ENCODE measurements at regions not wholly inside any gene's neighbourhood (a gene's known extent, or its start where the extent isn't known, plus 50 kb on each side); places are given as distances from the start of the nearest gene placed in this dataset.

DNA sequence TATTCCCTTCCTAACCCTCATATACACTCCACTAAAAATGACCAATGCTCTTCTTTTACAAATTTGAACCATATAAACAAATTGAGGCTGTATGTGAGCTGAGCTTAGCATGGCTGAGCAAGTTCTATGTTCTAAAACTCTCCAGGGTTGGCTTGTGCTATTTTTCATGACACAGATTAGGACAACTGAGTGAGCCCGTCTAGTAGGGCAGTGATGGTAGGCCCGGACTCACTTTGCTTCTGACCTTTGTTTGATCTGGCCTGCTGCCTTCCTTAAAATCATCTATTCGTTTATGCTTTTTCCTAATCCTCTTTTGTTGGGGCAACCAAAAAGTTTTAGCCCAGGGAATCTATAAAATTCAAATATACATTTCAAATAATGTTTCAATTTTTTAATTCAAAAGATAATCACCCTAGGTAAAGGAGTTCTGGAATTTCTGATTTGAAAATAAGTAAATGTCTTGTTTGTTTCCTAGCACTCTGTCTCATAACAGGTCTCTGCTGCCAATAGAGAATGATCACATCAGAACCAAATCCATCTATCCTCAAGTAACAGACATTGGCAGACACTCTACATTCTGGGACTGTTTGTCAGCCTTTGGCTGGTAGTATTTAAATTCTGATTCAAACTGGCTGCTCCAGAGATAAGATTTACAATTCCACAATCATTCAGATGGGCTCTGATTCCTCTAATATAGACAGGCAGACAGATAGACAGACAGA, 217.0 kb upstream of the TARS1 start:
- H3K27me3 Mint-ChIP-seq, result no peaks in the 10 kb centered on the region
- Histone ChIP-seq H3K27me3 (ENCODE audit: control insufficient read depth in 1 of 2, insufficient read depth in 2 of 2, low read length in 2 of 2) (no peaks in the 10 kb centered on the region), H3K27ac (ENCODE audit: low read depth in 1 of 2, low read length in 2 of 2) (no peak overlapping the region), H3K36me3 (ENCODE audit: insufficient read depth, low read length) (no peaks in the 10 kb centered on the region), H3K4me3 (ENCODE audit: low read length) (no peak overlapping the region), H3K4me1 (ENCODE audit: insufficient read depth, low read length) (no peaks in the 10 kb centered on the region), H3K9me3 (ENCODE audit: control insufficient read depth in 1 of 2, insufficient read depth in 1 of 2, low read length in 2 of 2) (no peaks in the 10 kb centered on the region)
- intact Hi-C loops (cut with DNase I, micrococcal nuclease), result no loop called here
- ChIA-PET CTCF (no interaction called here), POLR2A (no interaction called here)
- no peaks in the 10 kb centered on the region for H3K36me3 Mint-ChIP-seq (ENCODE audit: low read depth)
- H3K4me1 Mint-ChIP-seq (ENCODE audit: low read depth), result no peaks in the 10 kb centered on the region
- TF ChIP-seq, protein P1, sequence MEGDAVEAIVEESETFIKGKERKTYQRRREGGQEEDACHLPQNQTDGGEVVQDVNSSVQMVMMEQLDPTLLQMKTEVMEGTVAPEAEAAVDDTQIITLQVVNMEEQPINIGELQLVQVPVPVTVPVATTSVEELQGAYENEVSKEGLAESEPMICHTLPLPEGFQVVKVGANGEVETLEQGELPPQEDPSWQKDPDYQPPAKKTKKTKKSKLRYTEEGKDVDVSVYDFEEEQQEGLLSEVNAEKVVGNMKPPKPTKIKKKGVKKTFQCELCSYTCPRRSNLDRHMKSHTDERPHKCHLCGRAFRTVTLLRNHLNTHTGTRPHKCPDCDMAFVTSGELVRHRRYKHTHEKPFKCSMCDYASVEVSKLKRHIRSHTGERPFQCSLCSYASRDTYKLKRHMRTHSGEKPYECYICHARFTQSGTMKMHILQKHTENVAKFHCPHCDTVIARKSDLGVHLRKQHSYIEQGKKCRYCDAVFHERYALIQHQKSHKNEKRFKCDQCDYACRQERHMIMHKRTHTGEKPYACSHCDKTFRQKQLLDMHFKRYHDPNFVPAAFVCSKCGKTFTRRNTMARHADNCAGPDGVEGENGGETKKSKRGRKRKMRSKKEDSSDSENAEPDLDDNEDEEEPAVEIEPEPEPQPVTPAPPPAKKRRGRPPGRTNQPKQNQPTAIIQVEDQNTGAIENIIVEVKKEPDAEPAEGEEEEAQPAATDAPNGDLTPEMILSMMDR (IDR thresholded peaks at IDR 0.05), result no peak
- DNase-seq, result no peak
- no peak for ATAC-seq (ENCODE audit: poor library complexity)
- H3K4me3 Mint-ChIP-seq, result no peak overlapping the region
- H3K27ac Mint-ChIP-seq, result no peak overlapping the region
- H3K9me3 Mint-ChIP-seq, result peaks cover 4% of the 10 kb centered on the region

DNA sequence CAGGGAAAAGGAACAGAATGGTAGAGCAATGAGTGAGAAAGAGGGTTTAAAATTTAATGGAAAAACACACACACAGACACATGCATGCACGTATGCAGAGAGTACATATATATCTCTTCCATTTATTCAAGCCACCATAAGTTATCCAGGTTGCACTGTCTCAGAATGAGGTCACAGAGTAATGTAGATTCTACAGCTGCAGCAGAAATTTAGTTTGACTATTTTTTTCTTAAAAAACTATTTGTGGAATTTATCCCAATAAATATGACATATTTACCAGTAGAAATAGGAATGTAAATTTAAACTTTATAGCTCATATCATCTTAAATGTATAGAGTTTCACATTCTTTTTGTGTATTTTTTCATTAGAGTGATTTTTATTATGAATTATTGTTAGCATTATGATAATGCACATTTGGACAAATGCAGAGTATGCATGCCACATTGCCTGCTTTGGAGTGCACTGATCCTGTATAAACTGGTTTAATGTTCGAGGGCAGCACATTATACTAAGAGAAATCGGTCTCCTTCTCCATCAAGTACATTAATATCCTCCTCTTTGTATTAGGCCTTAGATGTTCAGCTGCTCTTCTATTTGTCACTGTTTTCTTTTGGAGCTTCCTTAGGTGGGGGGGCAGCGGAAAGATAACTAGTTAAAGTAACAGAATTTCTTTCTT, 216.3 kb upstream of the TARS1 start:
- H3K27me3 Mint-ChIP-seq, result no peaks in the 10 kb centered on the region
- H3K4me1 Mint-ChIP-seq (ENCODE audit: low read depth), result no peaks in the 10 kb centered on the region
- no peak overlapping the region for H3K27ac ChIP-seq (ENCODE audit: low read depth in 1 of 2, low read length in 2 of 2)
- no peak for ATAC-seq (ENCODE audit: poor library complexity)
- no peak overlapping the region for H3K4me3 Mint-ChIP-seq
- H3K4me3 ChIP-seq (ENCODE audit: low read length), result no peak overlapping the region
- TF ChIP-seq, protein P1 (IDR thresholded peaks at IDR 0.05), result no peak
- ChIA-PET CTCF (no interaction called here), POLR2A (no interaction called here)
- H3K9me3 ChIP-seq (ENCODE audit: control insufficient read depth in 1 of 2, insufficient read depth in 1 of 2, low read length in 2 of 2), result no peaks in the 10 kb centered on the region
- H3K27ac Mint-ChIP-seq, result no peak overlapping the region
- H3K36me3 Mint-ChIP-seq (ENCODE audit: low read depth), result no peaks in the 10 kb centered on the region
- H3K36me3 ChIP-seq (ENCODE audit: insufficient read depth, low read length), result no peaks in the 10 kb centered on the region
- no peaks in the 10 kb centered on the region for H3K4me1 ChIP-seq (ENCODE audit: insufficient read depth, low read length)
- no peaks in the 10 kb centered on the region for H3K27me3 ChIP-seq (ENCODE audit: control insufficient read depth in 1 of 2, insufficient read depth in 2 of 2, low read length in 2 of 2)
- peaks cover 4% of the 10 kb centered on the region for H3K9me3 Mint-ChIP-seq
- intact Hi-C loops (cut with DNase I, micrococcal nuclease), result no loop called here
- no peak for DNase-seq

DNA sequence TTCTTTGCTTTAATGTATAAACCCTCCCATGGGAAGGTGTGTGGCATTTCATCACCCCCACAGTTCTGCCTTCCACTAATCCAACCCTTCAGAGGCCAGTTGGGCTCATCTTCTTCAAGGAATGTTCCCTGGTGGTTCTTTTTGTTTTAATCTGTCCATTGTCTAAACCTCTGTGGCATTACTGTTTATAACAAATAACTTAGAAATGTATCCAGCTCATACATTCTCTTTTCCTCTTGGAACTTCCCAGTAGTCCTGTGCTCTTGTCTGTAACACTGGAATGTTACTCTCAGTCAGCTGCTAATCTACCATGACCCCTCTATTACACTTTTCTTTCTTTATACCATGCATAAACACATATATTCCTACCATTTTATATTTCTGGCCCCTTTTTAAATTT, 213.5 kb upstream of the TARS1 start:
- Mint-ChIP-seq H3K36me3 (ENCODE audit: low read depth) (no peaks in the 10 kb centered on the region), H3K27ac (no peak overlapping the region), H3K4me3 (no peak overlapping the region), H3K4me1 (ENCODE audit: low read depth) (no peaks in the 10 kb centered on the region), H3K9me3 (peaks cover 4% of the 10 kb centered on the region), H3K27me3 (no peaks in the 10 kb centered on the region)
- Histone ChIP-seq H3K36me3 (ENCODE audit: insufficient read depth, low read length) (no peaks in the 10 kb centered on the region), H3K4me3 (ENCODE audit: low read length) (no peak overlapping the region), H3K27me3 (ENCODE audit: control insufficient read depth in 1 of 2, insufficient read depth in 2 of 2, low read length in 2 of 2) (no peaks in the 10 kb centered on the region), H3K9me3 (ENCODE audit: control insufficient read depth in 1 of 2, insufficient read depth in 1 of 2, low read length in 2 of 2) (no peaks in the 10 kb centered on the region), H3K4me1 (ENCODE audit: insufficient read depth, low read length) (no peaks in the 10 kb centered on the region), H3K27ac (ENCODE audit: low read depth in 1 of 2, low read length in 2 of 2) (no peak overlapping the region)
- intact Hi-C loops (cut with DNase I, micrococcal nuclease), result no loop called here
- DNase-seq, result no peak
- CTCF ChIA-PET, result no interaction called here
- POLR2A ChIA-PET, result no interaction called here
- TF ChIP-seq, protein P1 (IDR thresholded peaks at IDR 0.05), result no peak
- no peak for ATAC-seq (ENCODE audit: poor library complexity)
